CD8-positive, alpha-beta memory T cell (primary cell): ENCODE measurements at regions not wholly inside any gene's neighbourhood (a gene's known extent, or its start where the extent isn't known, plus 50 kb on each side); places are given as distances from the start of the nearest gene placed in this dataset.
A peak's percentile ranks its signal among the peaks of the same experiment; 100 is the strongest.
"Not testable (repeated sequence)": the region's sequence is repeated elsewhere in the genome, so short reads cannot be mapped to it uniquely, and the experiment has no call there.

Experiments used
- CTCF ChIA-PET: fragments of 350-600 bp; sonication (Branson Sonifier 250); formaldehyde crosslinking; loops from one replicate; lab custom pipeline; 2021; ENCODE audit warnings: antibody characterized with exemption; lab: Charles Lee
- POLR2A ChIA-PET: fragments of 350-600 bp; sonication (Branson Sonifier 250); formaldehyde crosslinking; loops from one replicate; lab custom pipeline; 2021; ENCODE audit warnings: antibody characterized with exemption; lab: Charles Lee
- DNase-seq, 5 donors: peaks; one replicate each; pipeline versions ENCODE4 v3.0.0 to v3.0.0-alpha.2; 2020 to 2022; ENCODE audit warnings: mixed read lengths in 1 of 5
- H3K27ac ChIP-seq: one replicate; pipeline ENCODE4 v1.7.0; 2013; ENCODE audit warnings: low read depth, mild to moderate bottlenecking, low read length, moderate library complexity
- H3K27me3 ChIP-seq: 2 replicates; pipeline ENCODE4 v1.7.0; 2013; ENCODE audit warnings: low read length, mild to moderate bottlenecking; ENCODE audit not compliant: insufficient read depth, poor library complexity, severe bottlenecking
- H3K36me3 ChIP-seq: 2 replicates; pipeline ENCODE4 v1.7.0; 2013; ENCODE audit warnings: mild to moderate bottlenecking, low read length, moderate library complexity; ENCODE audit not compliant: insufficient read depth
- H3K4me1 ChIP-seq: 2 replicates; pipeline ENCODE4 v1.7.0; 2013; ENCODE audit warnings: mild to moderate bottlenecking, low read length, moderate library complexity; ENCODE audit not compliant: insufficient read depth
- H3K4me3 ChIP-seq: 2 replicates; pipeline ENCODE4 v1.7.0; 2013; ENCODE audit warnings: mild to moderate bottlenecking, low read length
- H3K9me3 ChIP-seq: 2 replicates; pipeline ENCODE4 v1.7.0; 2013; ENCODE audit warnings: mild to moderate bottlenecking, low read length
- H3K27ac Mint-ChIP-seq, 8 donors: one replicate each; pipeline ENCODE4 v1.8.0; 2020 to 2021; ENCODE audit warnings: mixed read lengths in 8 of 8, mild to moderate bottlenecking in 6 of 8, inconsistent platforms in 3 of 8, moderate library complexity in 3 of 8
- H3K27me3 Mint-ChIP-seq, 2 donors: one replicate each; pipeline ENCODE4 v1.8.0; 2020 to 2021; ENCODE audit warnings: mixed read lengths in 2 of 2, mild to moderate bottlenecking in 1 of 2, moderate library complexity in 1 of 2
- H3K36me3 Mint-ChIP-seq, 3 donors: one replicate each; pipeline ENCODE4 v1.8.0; 2020 to 2021; ENCODE audit warnings: mixed read lengths in 3 of 3, inconsistent platforms in 1 of 3, mild to moderate bottlenecking in 1 of 3
- H3K4me1 Mint-ChIP-seq, 3 donors: one replicate each; pipeline ENCODE4 v1.8.0; 2020 to 2021; ENCODE audit warnings: mixed read lengths in 3 of 3, inconsistent platforms in 1 of 3, mild to moderate bottlenecking in 1 of 3
- H3K4me3 Mint-ChIP-seq, 7 donors: one replicate each; pipeline ENCODE4 v1.8.0; 2020 to 2021; ENCODE audit warnings: mixed read lengths in 7 of 7, mild to moderate bottlenecking in 6 of 7, moderate library complexity in 4 of 7, inconsistent platforms in 2 of 7
- H3K9me3 Mint-ChIP-seq, 5 donors: one replicate each; pipeline ENCODE4 v1.8.0; 2020 to 2022; ENCODE audit warnings: mixed read lengths in 5 of 5, mild to moderate bottlenecking in 3 of 5, moderate library complexity in 2 of 5, inconsistent platforms in 1 of 5

- no peak overlapping the region for H3K27ac Mint-ChIP-seq
Observed at GRCh38 chr6:153984811-153985210, 54.2 kb upstream of the OPRM1 start.

GRCh38 chr6:153980171-153980570 is 58.9 kb upstream of the OPRM1 start:
- DNase-seq: no peak
- no peaks in the 10 kb centered on the region for H3K36me3 ChIP-seq
- H3K9me3 ChIP-seq: no peaks in the 10 kb centered on the region
- Mint-ChIP-seq H3K36me3 (peaks cover 0 to 3% (median 0%) of the 10 kb centered on the region in 3 donors), H3K27me3 (no peaks in the 10 kb centered on the region), H3K9me3 (peaks cover 0 to 2% (median 0%) of the 10 kb centered on the region in 5 donors), H3K4me3 (no peak overlapping the region), H3K27ac (no peak overlapping the region), H3K4me1 (peaks cover 6 to 11% (median 8%) of the 10 kb centered on the region in 3 donors)
- H3K27ac ChIP-seq: no peak overlapping the region
- H3K4me1 ChIP-seq: no peaks in the 10 kb centered on the region
- POLR2A ChIA-PET: no interaction called here
- no peak overlapping the region for H3K4me3 ChIP-seq
- CTCF ChIA-PET: no interaction called here
- no peaks in the 10 kb centered on the region for H3K27me3 ChIP-seq

More at GRCh38 chr6:153984811-153985210, 54.2 kb upstream of the OPRM1 start:
- Mint-ChIP-seq H3K27me3 (no peaks in the 10 kb centered on the region), H3K36me3 (peaks cover 0 to 1% (median 0%) of the 10 kb centered on the region in 3 donors), H3K9me3 (peaks cover 0 to 2% (median 0%) of the 10 kb centered on the region in 5 donors), H3K4me3 (no peak overlapping the region), H3K4me1 (no peaks in the 10 kb centered on the region)
- ChIA-PET POLR2A (no interaction called here), CTCF (no interaction called here)
- DNase-seq: no peak
- Histone ChIP-seq H3K4me1 (no peaks in the 10 kb centered on the region), H3K36me3 (no peaks in the 10 kb centered on the region), H3K4me3 (no peak overlapping the region), H3K27me3 (no peaks in the 10 kb centered on the region), H3K9me3 (no peaks in the 10 kb centered on the region), H3K27ac (no peak overlapping the region)

GRCh38 chr6:153978911-153979548 is 60.0 kb upstream of the OPRM1 start:
- H3K9me3 Mint-ChIP-seq, H3K36me3 Mint-ChIP-seq, H3K27ac ChIP-seq, H3K4me3 Mint-ChIP-seq, H3K36me3 ChIP-seq, H3K9me3 ChIP-seq, H3K27ac Mint-ChIP-seq, H3K4me1 ChIP-seq, H3K4me3 ChIP-seq, CTCF ChIA-PET, POLR2A ChIA-PET, DNase-seq, H3K27me3 Mint-ChIP-seq, H3K27me3 ChIP-seq: not testable (repeated sequence)
- peaks cover 6 to 11% (median 8%) of the 10 kb centered on the region in 3 donors for H3K4me1 Mint-ChIP-seq

GRCh38 chr6:153976921-153977693 is 61.9 kb upstream of the OPRM1 start:
- H3K4me3 ChIP-seq: no peak overlapping the region
- H3K27me3 ChIP-seq: no peaks in the 10 kb centered on the region
- peaks cover 6 to 11% (median 8%) of the 10 kb centered on the region in 3 donors for H3K4me1 Mint-ChIP-seq
- H3K9me3 ChIP-seq: no peaks in the 10 kb centered on the region
- H3K9me3 Mint-ChIP-seq: peaks cover 0 to 5% (median 1%) of the 10 kb centered on the region in 5 donors
- H3K27ac Mint-ChIP-seq: no peak overlapping the region
- no peaks in the 10 kb centered on the region for H3K4me1 ChIP-seq
- H3K4me3 Mint-ChIP-seq: peak overlapping the region in 2 of 7 donors; percentile 10 to 30
- H3K36me3 Mint-ChIP-seq: peaks cover 0 to 3% (median 0%) of the 10 kb centered on the region in 3 donors
- POLR2A ChIA-PET: no interaction called here
- H3K27me3 Mint-ChIP-seq: no peaks in the 10 kb centered on the region
- no peak for DNase-seq
- CTCF ChIA-PET: no interaction called here
- no peaks in the 10 kb centered on the region for H3K36me3 ChIP-seq
- no peak overlapping the region for H3K27ac ChIP-seq

GRCh38 chr6:153966001-153966400 is 73.0 kb upstream of the OPRM1 start:
- H3K4me1 ChIP-seq: peaks cover 4% of the 10 kb centered on the region
- H3K9me3 ChIP-seq: no peaks in the 10 kb centered on the region
- Mint-ChIP-seq H3K4me3 (no peak overlapping the region), H3K27me3 (no peaks in the 10 kb centered on the region), H3K36me3 (no peaks in the 10 kb centered on the region), H3K4me1 (no peaks in the 10 kb centered on the region), H3K27ac (no peak overlapping the region), H3K9me3 (no peaks in the 10 kb centered on the region)
- no peak overlapping the region for H3K27ac ChIP-seq
- H3K4me3 ChIP-seq: no peak overlapping the region
- CTCF ChIA-PET: no interaction called here
- POLR2A ChIA-PET: no interaction called here
- no peaks in the 10 kb centered on the region for H3K27me3 ChIP-seq
- H3K36me3 ChIP-seq: no peaks in the 10 kb centered on the region
- peak in 1 of 5 donors; percentile 8 for DNase-seq

GRCh38 chr6:153963352-153963751 is 75.7 kb upstream of the OPRM1 start:
- CTCF ChIA-PET: no interaction called here
- POLR2A ChIA-PET: no interaction called here
- Histone ChIP-seq H3K4me1 (peaks cover 4% of the 10 kb centered on the region), H3K27ac (no peak overlapping the region), H3K9me3 (no peaks in the 10 kb centered on the region), H3K27me3 (no peaks in the 10 kb centered on the region), H3K4me3 (no peak overlapping the region), H3K36me3 (no peaks in the 10 kb centered on the region)
- peaks cover 0 to 1% of the 10 kb centered on the region in 2 donors for H3K27me3 Mint-ChIP-seq
- no peak for DNase-seq
- H3K4me1 Mint-ChIP-seq: no peaks in the 10 kb centered on the region
- H3K9me3 Mint-ChIP-seq: no peaks in the 10 kb centered on the region
- H3K4me3 Mint-ChIP-seq: no peak overlapping the region
- H3K27ac Mint-ChIP-seq: no peak overlapping the region
- H3K36me3 Mint-ChIP-seq: no peaks in the 10 kb centered on the region

GRCh38 chr6:153962555-153962954 is 76.5 kb upstream of the OPRM1 start:
- no peaks in the 10 kb centered on the region for H3K9me3 Mint-ChIP-seq
- peaks cover 4% of the 10 kb centered on the region for H3K4me1 ChIP-seq
- H3K4me3 Mint-ChIP-seq: no peak overlapping the region
- H3K27me3 ChIP-seq: no peaks in the 10 kb centered on the region
- H3K36me3 Mint-ChIP-seq: no peaks in the 10 kb centered on the region
- DNase-seq: no peak
- H3K27ac Mint-ChIP-seq: no peak overlapping the region
- no peak overlapping the region for H3K4me3 ChIP-seq
- H3K4me1 Mint-ChIP-seq: no peaks in the 10 kb centered on the region
- H3K27ac ChIP-seq: no peak overlapping the region
- H3K9me3 ChIP-seq: no peaks in the 10 kb centered on the region
- POLR2A ChIA-PET: no interaction called here
- peaks cover 0 to 4% of the 10 kb centered on the region in 2 donors for H3K27me3 Mint-ChIP-seq
- no peaks in the 10 kb centered on the region for H3K36me3 ChIP-seq
- CTCF ChIA-PET: no interaction called here

GRCh38 chr6:153960741-153961140 is 78.3 kb upstream of the OPRM1 start:
- H3K27me3 Mint-ChIP-seq: peaks cover 3 to 4% of the 10 kb centered on the region in 2 donors

More at GRCh38 chr6:153960741-153961140, 78.3 kb upstream of the OPRM1 start:
- no peaks in the 10 kb centered on the region for H3K9me3 ChIP-seq
- DNase-seq: no peak
- no peaks in the 10 kb centered on the region for H3K36me3 Mint-ChIP-seq
- no peaks in the 10 kb centered on the region for H3K36me3 ChIP-seq
- no peak overlapping the region for H3K4me3 ChIP-seq
- CTCF ChIA-PET: no interaction called here
- H3K27ac ChIP-seq: no peak overlapping the region
- no peak overlapping the region for H3K4me3 Mint-ChIP-seq
- peaks cover 4% of the 10 kb centered on the region for H3K4me1 ChIP-seq
- no peaks in the 10 kb centered on the region for H3K9me3 Mint-ChIP-seq
- H3K27ac Mint-ChIP-seq: no peak overlapping the region
- H3K4me1 Mint-ChIP-seq: no peaks in the 10 kb centered on the region
- POLR2A ChIA-PET: no interaction called here
- no peaks in the 10 kb centered on the region for H3K27me3 ChIP-seq
